Loucy (cell line): ENCODE measurements at regions not wholly inside any gene's neighbourhood (a gene's known extent, or its start where the extent isn't known, plus 50 kb on each side); places are given as distances from the start of the nearest gene placed in this dataset.

Experiments
- EZH2phosphoT487 ChIP-seq: fragments of 200-600 bp; IDR thresholded peaks from 2 replicates; pipeline ENCODE4 v1.6.1; 2018; ENCODE audit warnings: antibody characterized with exemption, mild to moderate bottlenecking, moderate library complexity, borderline replicate concordance
- TF ChIP-seq, protein P1 (sequence below): fragments of 200-600 bp; sonication (generic); conservative IDR thresholded peaks from 2 replicates; pipeline ENCODE4 v1.5.1; 2014; ENCODE audit warnings: mild to moderate bottlenecking, antibody characterized with exemption, low read length

- TF ChIP-seq, protein P1, sequence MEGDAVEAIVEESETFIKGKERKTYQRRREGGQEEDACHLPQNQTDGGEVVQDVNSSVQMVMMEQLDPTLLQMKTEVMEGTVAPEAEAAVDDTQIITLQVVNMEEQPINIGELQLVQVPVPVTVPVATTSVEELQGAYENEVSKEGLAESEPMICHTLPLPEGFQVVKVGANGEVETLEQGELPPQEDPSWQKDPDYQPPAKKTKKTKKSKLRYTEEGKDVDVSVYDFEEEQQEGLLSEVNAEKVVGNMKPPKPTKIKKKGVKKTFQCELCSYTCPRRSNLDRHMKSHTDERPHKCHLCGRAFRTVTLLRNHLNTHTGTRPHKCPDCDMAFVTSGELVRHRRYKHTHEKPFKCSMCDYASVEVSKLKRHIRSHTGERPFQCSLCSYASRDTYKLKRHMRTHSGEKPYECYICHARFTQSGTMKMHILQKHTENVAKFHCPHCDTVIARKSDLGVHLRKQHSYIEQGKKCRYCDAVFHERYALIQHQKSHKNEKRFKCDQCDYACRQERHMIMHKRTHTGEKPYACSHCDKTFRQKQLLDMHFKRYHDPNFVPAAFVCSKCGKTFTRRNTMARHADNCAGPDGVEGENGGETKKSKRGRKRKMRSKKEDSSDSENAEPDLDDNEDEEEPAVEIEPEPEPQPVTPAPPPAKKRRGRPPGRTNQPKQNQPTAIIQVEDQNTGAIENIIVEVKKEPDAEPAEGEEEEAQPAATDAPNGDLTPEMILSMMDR, result no peak
- no peak for TF ChIP-seq EZH2phosphoT487
Measured at GRCh38 chr14:101276309-101277091, 284.8 kb upstream of the DIO3 start.
